Small intestine (tissue), 7 donors: ENCODE measurements at regions not wholly inside any gene's neighbourhood (a gene's known extent, or its start where the extent isn't known, plus 50 kb on each side); places are given as distances from the start of the nearest gene placed in this dataset.
A peak's percentile ranks its signal among the peaks of the same experiment; 100 is the strongest.

Experiments
- DNase-seq, 2 donors: peaks; one replicate each; pipeline versions ENCODE4 v3.0.0 to v3.0.0-alpha.2; 2013
- FAIRE-seq: peaks from 2 replicates; lab custom pipeline; 2012; peaks lifted over from hg19 to GRCh38; lab: Jason Lieb, UNC
- H3K27ac ChIP-seq, 3 donors: one replicate each; pipeline ENCODE4 v1.5.1; 2013; ENCODE audit warnings: low read length in 2 of 3, mild to moderate bottlenecking in 2 of 3, control low read depth in 1 of 3, inconsistent platforms in 1 of 3, low read depth in 1 of 3, moderate library complexity in 1 of 3
- H3K27me3 ChIP-seq, 3 donors: one replicate each; pipeline ENCODE4 v1.6.1; 2013; ENCODE audit warnings: low read length in 3 of 3, inconsistent platforms in 1 of 3; ENCODE audit not compliant: control insufficient read depth in 3 of 3, insufficient read depth in 3 of 3
- H3K36me3 ChIP-seq, 3 donors: one replicate each; pipeline ENCODE4 v1.6.1; 2013; ENCODE audit warnings: low read length in 3 of 3, inconsistent platforms in 1 of 3, low read depth in 1 of 3, mild to moderate bottlenecking in 1 of 3, moderate library complexity in 1 of 3; ENCODE audit not compliant: control insufficient read depth in 3 of 3, insufficient read depth in 2 of 3
- H3K4me1 ChIP-seq, 3 donors: one replicate each; pipeline ENCODE4 v1.6.1; 2013; ENCODE audit warnings: low read length in 2 of 3, inconsistent platforms in 1 of 3, low read depth in 1 of 3, mild to moderate bottlenecking in 1 of 3, moderate library complexity in 1 of 3; ENCODE audit not compliant: control insufficient read depth in 3 of 3, insufficient read depth in 2 of 3
- H3K4me3 ChIP-seq, 3 donors: one replicate each; pipeline ENCODE4 v1.5.1; 2013; ENCODE audit warnings: low read length in 3 of 3, control low read depth in 1 of 3, inconsistent platforms in 1 of 3, low read depth in 1 of 3, mild to moderate bottlenecking in 1 of 3, moderate library complexity in 1 of 3
- H3K9me3 ChIP-seq, 2 donors: one replicate each; pipeline ENCODE4 v1.6.1; 2013; ENCODE audit warnings: low read depth in 1 of 2, low read length in 1 of 2; ENCODE audit not compliant: control insufficient read depth in 2 of 2, insufficient read depth in 1 of 2
- WGBS, 3 donors: extraction: QIAGEN DNeasy Blood & Tissue Kit; methylation state at CpG; one replicate each; pipeline ENCODE4 v1.1.7; 2013; 5-methylcytosine and 5-hydroxymethylcytosine counted together
- donor health status: healthy with polysubstance abuse.
- donor health status: control.
- donor health status: control.
- donor health status: Bipolar disorder and iron deficiency.
- donor health status: healthy.

GRCh38 chr10:109261231-109261630 lies 662.1 kb downstream of the XPNPEP1 start:
- H3K9me3 ChIP-seq, result peaks cover 0 to 8% of the 10 kb centered on the region in 2 donors
- no peak overlapping the region for H3K27ac ChIP-seq
- FAIRE-seq (no peak), DNase-seq (no peak)
- H3K4me1 ChIP-seq, result no peaks in the 10 kb centered on the region
- 57 to 71% (median 65%) methylated on average over 2 of the region's 2 CpGs for WGBS, 3 donors
- H3K36me3 ChIP-seq, result no peaks in the 10 kb centered on the region
- no peaks in the 10 kb centered on the region for H3K27me3 ChIP-seq
- no peak overlapping the region for H3K4me3 ChIP-seq

GRCh38 chr10:109259293-109259692 lies 664.0 kb downstream of the XPNPEP1 start:
- H3K27ac ChIP-seq, result no peak overlapping the region
- no peaks in the 10 kb centered on the region for H3K36me3 ChIP-seq
- H3K27me3 ChIP-seq, result no peaks in the 10 kb centered on the region
- FAIRE-seq, result no peak
- peaks cover 0 to 8% of the 10 kb centered on the region in 2 donors for H3K9me3 ChIP-seq
- WGBS, 3 donors, result 53 to 66% (median 55%) methylated on average over 4 of the region's 4 CpGs
- no peaks in the 10 kb centered on the region for H3K4me1 ChIP-seq
- no peak overlapping the region for H3K4me3 ChIP-seq
- DNase-seq, result no peak

- no peaks in the 10 kb centered on the region for H3K9me3 ChIP-seq
- no peaks in the 10 kb centered on the region for H3K36me3 ChIP-seq
- DNase-seq (no peak), FAIRE-seq (no peak)
- no peak overlapping the region for H3K27ac ChIP-seq
- WGBS, 3 donors, result 66 to 74% (median 70%) methylated on average over 3 of the region's 3 CpGs
- H3K27me3 ChIP-seq, result no peaks in the 10 kb centered on the region
- peaks cover 0 to 3% (median 0%) of the 10 kb centered on the region in 3 donors for H3K4me1 ChIP-seq
- no peak overlapping the region for H3K4me3 ChIP-seq
Observed at GRCh38 chr10:109253306-109253705, 670.0 kb downstream of the XPNPEP1 start.

GRCh38 chr10:109250152-109250551 lies 673.2 kb downstream of the XPNPEP1 start:
- Histone ChIP-seq H3K27me3 (no peaks in the 10 kb centered on the region), H3K9me3 (no peaks in the 10 kb centered on the region), H3K36me3 (no peaks in the 10 kb centered on the region), H3K27ac (no peak overlapping the region), H3K4me1 (peaks cover 0 to 9% (median 0%) of the 10 kb centered on the region in 3 donors), H3K4me3 (no peak overlapping the region)
- DNase-seq (peak in 1 of 2 donors; percentile 6), FAIRE-seq (no peak)
- 38 to 61% (median 47%) methylated on average over 4 of the region's 4 CpGs for WGBS, 3 donors

- 9 to 65% (median 48%) methylated on average over 1 of the region's 1 CpG for WGBS, 3 donors
- FAIRE-seq, result no peak
Observed at GRCh38 chr10:109247814-109248213, 675.5 kb downstream of the XPNPEP1 start.

GRCh38 chr10:109245821-109246220 lies 677.5 kb downstream of the XPNPEP1 start:
- Histone ChIP-seq H3K27ac (no peak overlapping the region), H3K36me3 (no peaks in the 10 kb centered on the region), H3K4me3 (no peak overlapping the region), H3K4me1 (peaks cover 0 to 9% (median 0%) of the 10 kb centered on the region in 3 donors), H3K27me3 (no peaks in the 10 kb centered on the region), H3K9me3 (no peaks in the 10 kb centered on the region)
- FAIRE-seq, result no peak
- WGBS, 3 donors, result 86 to 96% (median 95%) methylated on average over 1 of the region's 1 CpG
- no peak for DNase-seq

More at GRCh38 chr10:109247814-109248213, 675.5 kb downstream of the XPNPEP1 start:
- Histone ChIP-seq H3K27ac (peak overlapping the region in 1 of 3 donors; percentile 58), H3K4me3 (no peak overlapping the region), H3K27me3 (no peaks in the 10 kb centered on the region), H3K4me1 (peaks cover 0 to 9% (median 0%) of the 10 kb centered on the region in 3 donors), H3K9me3 (no peaks in the 10 kb centered on the region), H3K36me3 (no peaks in the 10 kb centered on the region)
- DNase-seq, result peak; percentile 81 to 82

GRCh38 chr10:109239371-109239770 lies 683.9 kb downstream of the XPNPEP1 start:
- peak overlapping the region in 1 of 3 donors; percentile 12 for H3K27ac ChIP-seq

GRCh38 chr10:109237682-109238081 lies 685.6 kb downstream of the XPNPEP1 start:
- FAIRE-seq (no peak), DNase-seq (no peak)
- WGBS, 3 donors, result 54 to 68% (median 66%) methylated on average over 4 of the region's 4 CpGs
- no peaks in the 10 kb centered on the region for H3K27me3 ChIP-seq
- H3K27ac ChIP-seq, result no peak overlapping the region
- H3K9me3 ChIP-seq, result no peaks in the 10 kb centered on the region
- no peaks in the 10 kb centered on the region for H3K36me3 ChIP-seq
- H3K4me1 ChIP-seq, result no peaks in the 10 kb centered on the region
- no peak overlapping the region for H3K4me3 ChIP-seq

More at GRCh38 chr10:109239371-109239770, 683.9 kb downstream of the XPNPEP1 start:
- Histone ChIP-seq H3K9me3 (no peaks in the 10 kb centered on the region), H3K27me3 (no peaks in the 10 kb centered on the region), H3K4me1 (no peaks in the 10 kb centered on the region), H3K36me3 (no peaks in the 10 kb centered on the region), H3K4me3 (no peak overlapping the region)
- DNase-seq (peak in 1 of 2 donors; percentile 8), FAIRE-seq (no peak)

- no peaks in the 10 kb centered on the region for H3K27me3 ChIP-seq
- no peak for FAIRE-seq
Observed at GRCh38 chr10:109237050-109237449, 686.3 kb downstream of the XPNPEP1 start.

More at GRCh38 chr10:109237050-109237449, 686.3 kb downstream of the XPNPEP1 start:
- WGBS, 3 donors, result 60 to 70% (median 68%) methylated on average over 2 of the region's 2 CpGs
- Histone ChIP-seq H3K9me3 (no peaks in the 10 kb centered on the region), H3K4me1 (no peaks in the 10 kb centered on the region), H3K36me3 (no peaks in the 10 kb centered on the region), H3K4me3 (no peak overlapping the region), H3K27ac (no peak overlapping the region)
- DNase-seq, result no peak
